Lower leg skin (tissue), 3 donors: ENCODE measurements at regions not wholly inside any gene's neighbourhood (a gene's known extent, or its start where the extent isn't known, plus 50 kb on each side); places are given as distances from the start of the nearest gene placed in this dataset.

Experiments
- POLR2A ChIP-seq, 2 donors: fragments of 450-650 bp; IDR thresholded peaks; one replicate each; pipeline ENCODE4 v1.6.1; 2016 to 2017; ENCODE audit warnings: antibody characterized with exemption in 2 of 2, mild to moderate bottlenecking in 1 of 2, moderate library complexity in 1 of 2
- TF ChIP-seq, protein P1 (sequence below), 3 donors: fragments of 450-650 bp; IDR thresholded peaks; one replicate each; pipeline ENCODE4 v1.5.1; 2016; ENCODE audit warnings: antibody characterized with exemption in 3 of 3, mild to moderate bottlenecking in 3 of 3, moderate library complexity in 2 of 3

DNA sequence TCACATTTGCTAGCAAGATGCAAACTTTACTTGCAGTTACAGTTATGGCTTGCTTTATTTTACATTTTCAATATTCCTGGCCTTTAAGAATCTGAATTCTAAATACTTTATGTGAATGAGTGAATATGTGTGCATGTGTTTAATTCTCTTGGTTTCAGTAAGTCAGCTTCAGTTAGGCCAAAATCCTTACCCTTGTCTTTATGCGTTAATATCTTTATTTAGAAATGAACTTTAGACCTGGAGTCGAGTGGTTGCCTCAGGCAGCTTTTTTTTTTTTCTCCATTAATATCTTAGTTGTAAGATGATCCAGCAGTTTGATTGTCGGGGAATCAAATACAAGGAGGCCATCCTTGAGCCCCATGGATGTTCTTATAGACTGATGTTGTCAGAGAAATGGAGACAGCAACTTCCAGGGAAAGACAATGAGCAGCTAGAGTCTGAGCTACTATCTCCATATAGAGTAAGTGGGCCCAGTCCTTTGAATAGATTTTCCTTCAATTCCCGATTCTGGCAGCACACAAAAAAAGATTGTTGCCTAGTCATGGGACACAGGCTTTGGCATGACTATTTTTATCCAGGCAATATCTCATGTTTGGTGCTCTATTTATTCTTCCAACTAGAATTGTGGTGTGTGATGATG is 398.0 kb downstream of the DHX35 start:
- TF ChIP-seq, protein P1, sequence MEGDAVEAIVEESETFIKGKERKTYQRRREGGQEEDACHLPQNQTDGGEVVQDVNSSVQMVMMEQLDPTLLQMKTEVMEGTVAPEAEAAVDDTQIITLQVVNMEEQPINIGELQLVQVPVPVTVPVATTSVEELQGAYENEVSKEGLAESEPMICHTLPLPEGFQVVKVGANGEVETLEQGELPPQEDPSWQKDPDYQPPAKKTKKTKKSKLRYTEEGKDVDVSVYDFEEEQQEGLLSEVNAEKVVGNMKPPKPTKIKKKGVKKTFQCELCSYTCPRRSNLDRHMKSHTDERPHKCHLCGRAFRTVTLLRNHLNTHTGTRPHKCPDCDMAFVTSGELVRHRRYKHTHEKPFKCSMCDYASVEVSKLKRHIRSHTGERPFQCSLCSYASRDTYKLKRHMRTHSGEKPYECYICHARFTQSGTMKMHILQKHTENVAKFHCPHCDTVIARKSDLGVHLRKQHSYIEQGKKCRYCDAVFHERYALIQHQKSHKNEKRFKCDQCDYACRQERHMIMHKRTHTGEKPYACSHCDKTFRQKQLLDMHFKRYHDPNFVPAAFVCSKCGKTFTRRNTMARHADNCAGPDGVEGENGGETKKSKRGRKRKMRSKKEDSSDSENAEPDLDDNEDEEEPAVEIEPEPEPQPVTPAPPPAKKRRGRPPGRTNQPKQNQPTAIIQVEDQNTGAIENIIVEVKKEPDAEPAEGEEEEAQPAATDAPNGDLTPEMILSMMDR (IDR thresholded peaks at IDR 0.05), result no peak
- no peak for TF ChIP-seq POLR2A (IDR thresholded peaks at IDR 0.05)
